ENCODE measurements at regions not wholly inside any gene's neighbourhood (a gene's known extent, or its start where the extent isn't known, plus 50 kb on each side); places are given as distances from the start of the nearest gene placed in this dataset.

DNA sequence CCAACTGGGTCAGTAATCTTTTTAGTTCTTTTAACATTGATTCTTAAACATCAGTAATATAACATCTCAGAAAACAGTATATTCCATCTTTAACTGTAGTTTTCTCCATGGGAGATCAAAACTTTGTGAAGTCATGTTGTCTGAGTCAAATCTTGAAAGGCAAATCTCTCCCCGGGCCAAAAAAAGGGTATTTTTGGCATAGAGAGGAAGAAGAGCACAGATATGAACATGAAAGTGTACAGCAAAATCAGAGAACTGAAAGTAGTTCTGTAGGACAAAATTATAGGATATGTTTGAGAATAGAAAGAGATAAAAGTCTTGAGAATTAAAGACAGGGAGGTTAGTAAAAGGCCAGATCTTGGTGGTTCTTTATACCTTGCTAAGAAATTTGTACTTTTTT, 176.4 kb upstream of the GYPA start:
- H3K4me3 Mint-ChIP-seq, result no peak overlapping the region
- no peaks in the 10 kb centered on the region for H3K27me3 Mint-ChIP-seq (ENCODE audit: low read depth)
- H3K4me1 Mint-ChIP-seq (ENCODE audit: low read depth), result no peaks in the 10 kb centered on the region
- H3K27ac Mint-ChIP-seq, result no peak overlapping the region
- H3K9me3 Mint-ChIP-seq, result peaks cover 11 to 12% of the 10 kb centered on the region in 2 donors
- DNase-seq (no peak), ATAC-seq (replicated peaks in 1 of 2) (no peak)
- peaks cover 5 to 9% of the 10 kb centered on the region in 2 donors for H3K36me3 Mint-ChIP-seq (ENCODE audit: insufficient read depth in 2 of 2)

DNA sequence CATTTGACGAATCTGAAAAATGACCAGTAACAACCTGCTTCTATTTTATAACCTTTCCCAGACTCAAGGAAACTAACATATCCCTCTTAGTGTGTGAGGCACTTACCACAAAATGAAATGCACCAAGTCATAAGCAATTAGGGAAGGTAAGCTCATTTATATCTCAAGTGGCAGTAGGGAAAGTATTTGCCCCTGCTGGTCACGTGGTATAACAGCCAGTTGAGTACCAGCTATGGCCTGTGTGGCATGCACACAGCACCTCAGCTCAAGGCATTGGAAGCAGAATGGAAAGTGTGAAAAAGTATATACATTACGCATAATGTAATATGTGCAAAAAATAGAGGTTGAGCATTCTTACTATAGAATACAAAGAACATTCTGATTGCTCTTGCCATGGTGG, 178.3 kb upstream of the GYPA start:
- Mint-ChIP-seq H3K4me3 (no peak overlapping the region), H3K9me3 (peaks cover 8 to 11% of the 10 kb centered on the region in 2 donors), H3K27ac (no peak overlapping the region), H3K27me3 (ENCODE audit: low read depth) (no peaks in the 10 kb centered on the region), H3K4me1 (ENCODE audit: low read depth) (no peaks in the 10 kb centered on the region), H3K36me3 (ENCODE audit: insufficient read depth in 2 of 2) (peaks cover 5 to 9% of the 10 kb centered on the region in 2 donors)
- ATAC-seq (replicated peaks in 1 of 2) (no peak), DNase-seq (no peak)

GRCh38 chr4:144336633-144337032, 196.1 kb upstream of the GYPA start:
- ATAC-seq (replicated peaks in 1 of 2), result no peak
- peaks cover 13% of the 10 kb centered on the region for H3K4me1 Mint-ChIP-seq (ENCODE audit: low read depth)
- H3K27me3 Mint-ChIP-seq (ENCODE audit: low read depth), result peaks cover 7% of the 10 kb centered on the region

DNA sequence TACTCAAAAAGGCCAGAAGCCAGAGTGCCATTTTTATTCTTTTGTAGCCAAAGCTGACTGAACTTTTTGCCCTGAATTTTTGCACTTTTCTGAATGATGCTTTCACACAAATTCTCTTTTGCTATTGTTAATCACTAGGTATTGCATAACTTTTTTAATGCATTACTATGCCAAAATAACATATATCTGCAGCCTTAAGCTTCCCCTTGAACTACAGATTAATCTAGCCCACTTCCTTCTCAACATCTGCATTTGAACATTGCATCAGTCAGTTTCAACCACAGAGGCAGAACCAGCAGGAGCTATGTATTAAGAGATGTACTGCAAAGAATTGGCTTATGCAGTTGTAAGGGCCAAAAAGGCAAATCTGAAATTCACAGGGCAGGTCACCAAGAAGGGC, 197.6 kb upstream of the GYPA start:
- no peak for DNase-seq
- ATAC-seq (replicated peaks in 1 of 2), result peak in 1 of 2 donors; percentile 44
- H3K4me3 Mint-ChIP-seq, result peak overlapping the region in 1 of 2 donors; percentile 36
- H3K27ac Mint-ChIP-seq, result no peak overlapping the region
- peaks cover 7 to 9% of the 10 kb centered on the region in 2 donors for H3K9me3 Mint-ChIP-seq
- H3K27me3 Mint-ChIP-seq (ENCODE audit: low read depth), result peaks cover 7% of the 10 kb centered on the region
- peaks cover 13% of the 10 kb centered on the region for H3K4me1 Mint-ChIP-seq (ENCODE audit: low read depth)
- H3K36me3 Mint-ChIP-seq (ENCODE audit: insufficient read depth in 2 of 2), result no peaks in the 10 kb centered on the region

More at GRCh38 chr4:144336633-144337032, 196.1 kb upstream of the GYPA start:
- Mint-ChIP-seq H3K9me3 (peaks cover 7 to 9% of the 10 kb centered on the region in 2 donors), H3K27ac (no peak overlapping the region), H3K36me3 (ENCODE audit: insufficient read depth in 2 of 2) (no peaks in the 10 kb centered on the region), H3K4me3 (no peak overlapping the region)
- DNase-seq, result no peak

DNA sequence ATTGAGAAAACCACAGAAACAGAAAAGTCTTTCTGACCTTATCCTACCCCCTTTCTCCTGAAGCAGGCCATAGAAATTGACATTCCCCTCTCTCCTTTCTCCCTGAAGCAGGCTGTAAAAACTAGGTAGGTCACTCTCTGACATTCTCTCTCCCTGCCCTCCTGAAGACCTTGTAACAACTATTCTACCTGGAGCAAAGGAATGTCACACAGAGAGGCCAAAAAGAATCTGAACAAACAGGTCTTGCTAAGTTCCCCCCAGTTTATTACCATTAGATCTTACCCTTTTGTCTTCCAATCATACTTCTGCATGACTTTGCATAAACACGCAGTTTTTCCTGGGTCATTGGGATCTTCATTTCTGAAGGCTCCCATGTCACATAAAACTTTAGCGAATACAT, 198.3 kb upstream of the GYPA start:
- peaks cover 7% of the 10 kb centered on the region for H3K27me3 Mint-ChIP-seq (ENCODE audit: low read depth)
- H3K36me3 Mint-ChIP-seq (ENCODE audit: insufficient read depth in 2 of 2), result no peaks in the 10 kb centered on the region
- DNase-seq, result no peak
- H3K9me3 Mint-ChIP-seq, result peaks cover 7 to 9% of the 10 kb centered on the region in 2 donors
- peaks cover 13% of the 10 kb centered on the region for H3K4me1 Mint-ChIP-seq (ENCODE audit: low read depth)
- H3K4me3 Mint-ChIP-seq, result no peak overlapping the region
- H3K27ac Mint-ChIP-seq, result peak overlapping the region; percentile 20
- no peak for ATAC-seq (replicated peaks in 1 of 2)

GRCh38 chr4:144340931-144341330, 200.4 kb upstream of the GYPA start:
- H3K27me3 Mint-ChIP-seq (ENCODE audit: low read depth), result peaks cover 7% of the 10 kb centered on the region
- H3K4me1 Mint-ChIP-seq (ENCODE audit: low read depth), result peaks cover 13% of the 10 kb centered on the region
- DNase-seq, result peak in 1 of 2 donors; percentile 1
- H3K36me3 Mint-ChIP-seq (ENCODE audit: insufficient read depth in 2 of 2), result no peaks in the 10 kb centered on the region
- ATAC-seq (replicated peaks in 1 of 2), result peak; percentile 72 to 80
- no peak overlapping the region for H3K4me3 Mint-ChIP-seq
- H3K27ac Mint-ChIP-seq, result no peak overlapping the region
- H3K9me3 Mint-ChIP-seq, result peaks cover 7 to 9% of the 10 kb centered on the region in 2 donors

DNA sequence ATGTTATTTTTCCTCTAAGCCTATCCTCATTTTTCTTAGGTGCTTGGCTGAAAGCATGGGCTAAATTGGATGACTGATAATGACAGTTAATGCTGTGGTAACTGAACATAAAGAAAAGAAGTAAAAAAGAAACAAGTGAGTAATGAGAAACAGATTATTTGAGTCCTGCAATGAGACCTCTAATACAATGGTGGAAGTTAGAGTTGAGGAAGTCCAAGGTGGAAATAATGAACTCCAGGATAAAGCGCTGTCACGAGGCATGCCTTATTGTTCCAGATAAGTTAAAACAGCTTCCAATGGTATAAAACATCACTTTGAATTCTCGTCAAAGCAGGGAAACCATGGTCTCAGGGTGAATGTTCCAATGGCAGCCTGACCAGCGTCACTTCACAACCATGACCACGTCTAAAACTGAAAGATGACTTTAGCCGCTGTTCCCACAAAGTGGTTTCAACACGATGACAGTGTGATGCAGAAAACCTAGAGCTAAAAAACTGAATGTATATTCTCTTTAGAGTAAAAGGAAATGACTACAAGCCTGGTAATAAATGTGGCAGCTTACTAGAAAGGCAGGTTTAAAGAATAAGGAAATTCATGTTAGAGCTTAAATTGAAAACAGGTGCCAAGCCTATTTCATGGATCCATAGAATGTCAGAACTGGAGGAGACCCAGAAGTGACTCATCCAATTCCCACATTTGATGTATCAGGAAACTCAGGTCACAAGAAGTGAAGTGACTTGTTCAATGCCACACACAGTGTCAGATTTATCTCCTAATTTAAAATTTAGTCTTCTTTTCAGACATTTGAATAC, 202.6 kb upstream of the GYPA start:
- Mint-ChIP-seq H3K4me3 (no peak overlapping the region), H3K27ac (no peak overlapping the region), H3K27me3 (ENCODE audit: low read depth) (peaks cover 7% of the 10 kb centered on the region), H3K4me1 (ENCODE audit: low read depth) (peaks cover 10% of the 10 kb centered on the region), H3K36me3 (ENCODE audit: insufficient read depth in 2 of 2) (no peaks in the 10 kb centered on the region), H3K9me3 (peaks cover 7 to 9% of the 10 kb centered on the region in 2 donors)
- DNase-seq, result peak in 1 of 2 donors; percentile 2
- peak in 1 of 2 donors; percentile 49 for ATAC-seq (replicated peaks in 1 of 2)

- no peak overlapping the region for H3K4me3 Mint-ChIP-seq
- no peaks in the 10 kb centered on the region for H3K36me3 Mint-ChIP-seq (ENCODE audit: insufficient read depth in 2 of 2)
- H3K27ac Mint-ChIP-seq, result no peak overlapping the region
- H3K9me3 Mint-ChIP-seq, result no peaks in the 10 kb centered on the region
- DNase-seq (no peak), ATAC-seq (replicated peaks in 1 of 2) (no peak)
- H3K27me3 Mint-ChIP-seq (ENCODE audit: low read depth), result no peaks in the 10 kb centered on the region
- H3K4me1 Mint-ChIP-seq (ENCODE audit: low read depth), result no peaks in the 10 kb centered on the region
Measured at GRCh38 chr4:144347121-144347520, 206.6 kb upstream of the GYPA start.

- no peak for DNase-seq
- ATAC-seq (replicated peaks in 1 of 2), result no peak
- no peak overlapping the region for H3K4me3 Mint-ChIP-seq
- no peak overlapping the region for H3K27ac Mint-ChIP-seq
- H3K9me3 Mint-ChIP-seq, result no peaks in the 10 kb centered on the region
- H3K27me3 Mint-ChIP-seq (ENCODE audit: low read depth), result peaks cover 17% of the 10 kb centered on the region
- H3K4me1 Mint-ChIP-seq (ENCODE audit: low read depth), result no peaks in the 10 kb centered on the region
- no peaks in the 10 kb centered on the region for H3K36me3 Mint-ChIP-seq (ENCODE audit: insufficient read depth in 2 of 2)
Measured at GRCh38 chr4:144350706-144351105, 210.2 kb upstream of the GYPA start.

- Mint-ChIP-seq H3K27ac (no peak overlapping the region), H3K36me3 (ENCODE audit: insufficient read depth in 2 of 2) (no peaks in the 10 kb centered on the region), H3K27me3 (ENCODE audit: low read depth) (peaks cover 23% of the 10 kb centered on the region), H3K4me1 (ENCODE audit: low read depth) (peaks cover 5% of the 10 kb centered on the region), H3K9me3 (no peaks in the 10 kb centered on the region), H3K4me3 (no peak overlapping the region)
- DNase-seq, result no peak
- no peak for ATAC-seq (replicated peaks in 1 of 2)
Measured at GRCh38 chr4:144351306-144351705, 210.8 kb upstream of the GYPA start.

DNA sequence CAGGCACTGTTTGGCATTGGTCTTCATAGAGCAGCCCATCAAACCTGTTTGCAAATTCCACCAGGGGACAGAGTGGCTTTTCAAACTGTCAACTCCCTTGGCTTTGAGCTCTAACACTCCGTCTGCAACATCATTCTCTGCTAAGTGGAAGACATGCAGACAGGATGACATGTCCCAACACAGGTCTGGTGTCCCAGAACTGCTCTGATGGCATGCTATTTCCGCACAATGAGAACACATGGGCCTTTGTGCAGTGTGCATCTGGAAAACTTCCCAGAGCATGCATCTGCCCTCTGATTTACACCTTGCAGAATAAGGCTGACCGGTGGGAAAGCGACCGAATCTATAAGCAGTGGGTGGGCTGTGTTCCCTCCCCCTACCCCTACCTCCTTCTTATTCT, 212.8 kb upstream of the GYPA start:
- no peaks in the 10 kb centered on the region for H3K9me3 Mint-ChIP-seq
- no peak overlapping the region for H3K4me3 Mint-ChIP-seq
- H3K4me1 Mint-ChIP-seq (ENCODE audit: low read depth), result peaks cover 11% of the 10 kb centered on the region
- H3K27ac Mint-ChIP-seq, result no peak overlapping the region
- ATAC-seq (replicated peaks in 1 of 2), result no peak
- no peaks in the 10 kb centered on the region for H3K36me3 Mint-ChIP-seq (ENCODE audit: insufficient read depth in 2 of 2)
- DNase-seq, result no peak
- H3K27me3 Mint-ChIP-seq (ENCODE audit: low read depth), result peaks cover 25% of the 10 kb centered on the region

DNA sequence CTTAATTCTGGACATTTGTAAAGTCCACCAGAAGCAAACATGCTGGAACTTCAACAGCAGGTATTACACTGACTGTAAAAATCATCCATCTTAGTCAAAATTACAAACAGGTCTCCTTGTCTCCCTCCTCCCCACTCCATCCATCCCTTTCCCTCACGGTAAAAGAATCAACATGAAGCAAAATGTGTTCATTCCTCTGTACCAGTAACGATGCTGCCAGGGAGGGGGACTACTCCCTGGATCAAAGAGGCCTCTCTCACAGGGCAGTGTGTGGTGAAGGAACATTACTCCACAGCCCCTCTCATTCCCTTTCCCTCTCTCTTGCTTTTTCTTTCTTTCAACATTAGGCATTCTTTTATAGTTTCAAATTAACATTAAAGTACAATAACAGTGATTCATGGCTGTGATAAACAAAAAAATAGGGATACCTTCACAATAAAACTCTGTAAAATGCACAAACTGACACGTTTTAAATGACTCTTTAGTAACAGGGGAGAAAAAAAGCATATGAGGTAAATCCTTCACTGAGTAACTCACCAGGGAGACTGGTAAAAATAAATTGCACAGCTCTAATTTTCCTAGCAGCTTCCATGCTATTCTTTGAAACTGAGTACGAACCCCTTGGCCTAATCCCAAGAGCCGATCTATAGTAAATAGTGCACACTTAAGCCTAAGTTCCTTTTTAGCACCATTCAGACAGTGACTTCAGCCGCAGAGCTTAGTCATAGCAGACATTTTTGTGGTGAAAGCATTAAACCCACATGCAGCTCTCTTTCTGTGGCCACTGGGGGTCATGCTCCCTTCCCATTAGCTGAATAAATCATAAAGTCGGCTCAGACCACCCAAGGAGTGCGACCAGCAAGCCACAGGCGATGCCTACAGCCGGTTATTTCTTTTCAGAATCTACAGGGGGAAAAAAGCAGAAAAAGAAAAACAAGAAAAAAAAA, 215.6 kb upstream of the GYPA start:
- Mint-ChIP-seq H3K36me3 (ENCODE audit: insufficient read depth in 2 of 2) (no peaks in the 10 kb centered on the region), H3K9me3 (peaks cover 0 to 3% of the 10 kb centered on the region in 2 donors), H3K4me3 (no peak overlapping the region), H3K4me1 (ENCODE audit: low read depth) (peaks cover 19% of the 10 kb centered on the region), H3K27ac (peak overlapping the region; percentile 66), H3K27me3 (ENCODE audit: low read depth) (peaks cover 25% of the 10 kb centered on the region)
- ATAC-seq (replicated peaks in 1 of 2) (peak; percentile 71 to 79), DNase-seq (peak; percentile 10 to 36)

DNA sequence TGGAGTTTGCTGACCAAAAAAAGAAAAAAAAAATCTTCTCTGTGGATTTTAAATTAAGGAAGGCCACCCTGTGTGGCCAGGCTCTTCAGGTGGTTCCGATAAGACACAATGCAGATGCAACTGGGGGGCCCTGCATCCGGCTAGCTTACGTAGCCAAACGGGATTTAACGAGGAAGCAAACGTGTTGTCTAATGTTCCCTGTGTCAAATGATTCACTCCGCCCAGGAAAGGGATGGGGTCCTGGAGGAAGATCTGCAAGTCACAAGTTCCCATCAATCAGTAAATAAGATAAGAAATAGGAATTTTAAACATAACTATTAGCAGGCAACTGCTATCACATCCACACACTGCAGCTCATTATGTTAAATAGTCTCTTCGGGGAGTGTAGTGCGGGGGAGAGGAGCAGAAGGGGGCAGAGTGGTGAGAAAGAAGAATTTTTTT, 216.4 kb upstream of the GYPA start:
- peaks cover 25% of the 10 kb centered on the region for H3K27me3 Mint-ChIP-seq (ENCODE audit: low read depth)
- no peaks in the 10 kb centered on the region for H3K36me3 Mint-ChIP-seq (ENCODE audit: insufficient read depth in 2 of 2)
- H3K4me3 Mint-ChIP-seq, result no peak overlapping the region
- no peak for DNase-seq
- peaks cover 0 to 3% of the 10 kb centered on the region in 2 donors for H3K9me3 Mint-ChIP-seq
- no peak overlapping the region for H3K27ac Mint-ChIP-seq
- no peak for ATAC-seq (replicated peaks in 1 of 2)
- peaks cover 19% of the 10 kb centered on the region for H3K4me1 Mint-ChIP-seq (ENCODE audit: low read depth)
